ENCODE measurements at regions not wholly inside any gene's neighbourhood (a gene's known extent, or its start where the extent isn't known, plus 50 kb on each side); places are given as distances from the start of the nearest gene placed in this dataset.

DNA sequence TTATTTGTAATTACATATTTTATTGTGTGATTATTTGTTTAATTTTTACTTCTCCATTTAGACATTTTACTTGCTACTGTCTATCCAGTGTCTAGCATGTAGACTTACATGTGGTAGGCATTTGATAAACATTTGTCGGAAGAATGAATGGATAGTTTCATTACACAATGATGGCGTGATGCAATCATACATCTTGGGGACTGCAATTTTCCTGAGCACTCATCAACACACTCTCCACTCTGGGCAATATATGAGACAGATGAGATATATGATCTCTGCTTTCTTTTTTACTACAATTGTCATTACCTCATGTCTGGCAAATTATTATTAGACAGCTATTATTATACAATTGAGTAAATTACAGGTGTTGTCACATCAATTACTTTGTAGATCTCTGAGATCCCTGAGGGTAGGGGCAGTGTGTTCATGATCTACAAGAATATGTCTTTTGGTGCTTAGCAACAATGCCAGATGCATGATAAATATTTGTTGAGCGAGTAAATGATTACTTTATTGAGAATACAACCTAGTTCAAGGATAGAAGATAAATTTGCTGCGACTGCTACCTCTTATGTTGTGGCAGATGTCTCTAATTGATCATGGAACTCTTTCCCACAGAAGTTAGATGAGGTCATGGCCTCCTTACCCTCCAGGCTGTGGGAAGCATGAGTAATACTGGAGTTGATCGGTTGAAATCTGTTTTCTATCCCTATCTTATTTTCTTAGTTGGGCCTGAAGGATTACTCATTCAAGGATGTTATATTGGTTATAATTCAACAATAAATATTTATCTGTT, 416.0 kb downstream of the LRIG3 start (continued):
- TF ChIP-seq, protein P1, sequence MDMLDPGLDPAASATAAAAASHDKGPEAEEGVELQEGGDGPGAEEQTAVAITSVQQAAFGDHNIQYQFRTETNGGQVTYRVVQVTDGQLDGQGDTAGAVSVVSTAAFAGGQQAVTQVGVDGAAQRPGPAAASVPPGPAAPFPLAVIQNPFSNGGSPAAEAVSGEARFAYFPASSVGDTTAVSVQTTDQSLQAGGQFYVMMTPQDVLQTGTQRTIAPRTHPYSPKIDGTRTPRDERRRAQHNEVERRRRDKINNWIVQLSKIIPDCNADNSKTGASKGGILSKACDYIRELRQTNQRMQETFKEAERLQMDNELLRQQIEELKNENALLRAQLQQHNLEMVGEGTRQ (IDR thresholded peaks at IDR 0.05; ENCODE audit: borderline replicate concordance, low read depth, low read length): no peak
- TF ChIP-seq EZH2phosphoT487 (IDR thresholded peaks at IDR 0.05; ENCODE audit: borderline replicate concordance, low read depth) (no peak), FOSL2 (IDR thresholded peaks at IDR 0.05; ENCODE audit: borderline replicate concordance, low read depth) (peak; percentile 81; the same call in 1 of the 2 replicates), SIN3A (IDR thresholded peaks at IDR 0.05; ENCODE audit: borderline replicate concordance, low read depth, low read length) (no peak), GABPA (IDR thresholded peaks at IDR 0.05; ENCODE audit: low read depth) (no peak), NRF1 (IDR thresholded peaks at IDR 0.05; ENCODE audit: low read depth, low read length) (no peak)
- TF ChIP-seq, protein P2, sequence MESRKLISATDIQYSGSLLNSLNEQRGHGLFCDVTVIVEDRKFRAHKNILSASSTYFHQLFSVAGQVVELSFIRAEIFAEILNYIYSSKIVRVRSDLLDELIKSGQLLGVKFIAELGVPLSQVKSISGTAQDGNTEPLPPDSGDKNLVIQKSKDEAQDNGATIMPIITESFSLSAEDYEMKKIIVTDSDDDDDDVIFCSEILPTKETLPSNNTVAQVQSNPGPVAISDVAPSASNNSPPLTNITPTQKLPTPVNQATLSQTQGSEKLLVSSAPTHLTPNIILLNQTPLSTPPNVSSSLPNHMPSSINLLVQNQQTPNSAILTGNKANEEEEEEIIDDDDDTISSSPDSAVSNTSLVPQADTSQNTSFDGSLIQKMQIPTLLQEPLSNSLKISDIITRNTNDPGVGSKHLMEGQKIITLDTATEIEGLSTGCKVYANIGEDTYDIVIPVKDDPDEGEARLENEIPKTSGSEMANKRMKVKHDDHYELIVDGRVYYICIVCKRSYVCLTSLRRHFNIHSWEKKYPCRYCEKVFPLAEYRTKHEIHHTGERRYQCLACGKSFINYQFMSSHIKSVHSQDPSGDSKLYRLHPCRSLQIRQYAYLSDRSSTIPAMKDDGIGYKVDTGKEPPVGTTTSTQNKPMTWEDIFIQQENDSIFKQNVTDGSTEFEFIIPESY (IDR thresholded peaks at IDR 0.05; ENCODE audit: borderline replicate concordance, low read depth): no peak

DNA sequence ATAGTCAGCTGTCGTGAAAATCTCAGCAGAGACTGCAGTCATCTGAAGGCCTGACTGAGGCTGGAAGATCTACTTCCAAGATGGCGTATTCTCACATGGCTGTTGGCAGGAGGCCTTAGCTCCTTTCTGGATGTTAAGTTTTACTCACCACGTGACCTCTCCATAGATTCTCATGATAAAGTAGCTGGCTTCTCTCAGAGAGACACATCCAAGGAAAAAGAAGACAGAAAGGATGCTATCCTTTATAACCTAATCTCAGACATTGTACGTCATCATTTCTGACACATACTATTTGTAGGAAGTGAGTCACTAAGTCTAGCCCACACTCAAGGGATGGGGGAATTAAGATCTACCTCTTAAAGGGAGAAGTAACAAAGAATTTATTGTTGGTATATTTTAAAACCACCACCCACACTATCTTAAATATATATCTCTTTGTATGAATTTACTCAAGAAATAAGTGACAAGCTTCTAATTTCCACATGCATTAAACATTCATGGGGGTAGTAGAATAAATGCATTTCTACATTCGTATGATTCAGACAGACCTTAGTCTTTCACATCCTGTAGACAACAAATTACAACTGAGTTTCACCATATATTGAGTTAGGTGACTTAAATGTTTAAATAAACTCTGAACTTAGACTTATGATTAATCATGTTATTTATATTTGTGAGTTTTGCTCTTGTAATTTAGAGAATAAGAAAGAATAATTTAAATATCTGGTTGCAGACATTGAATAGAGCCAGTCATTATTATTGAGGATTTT, 411.0 kb downstream of the LRIG3 start:
- Histone ChIP-seq H2AFZ (ENCODE audit: low read depth) (no peak overlapping the region), H3K9me3 (no peaks in the 10 kb centered on the region; the same call in 1 of the 2 replicates), H3K27me3 (ENCODE audit: insufficient read depth) (no peaks in the 10 kb centered on the region), H3K9me2 (no peaks in the 10 kb centered on the region), H3K9ac (no peak overlapping the region), H3K4me2 (no peak overlapping the region), H3K27ac (ENCODE audit: low read depth in 2 of 2, low read length in 1 of 2) (peak overlapping the region in 1 of 2 experiments; percentile 80; a peak in 2 of 4 replicates), H3K36me3 (replicated peaks in 1 of 2; ENCODE audit: control insufficient read depth in 1 of 2, insufficient read depth in 2 of 2, low read length in 1 of 2) (no peaks in the 10 kb centered on the region), H3K79me2 (ENCODE audit: insufficient read depth) (no peaks in the 10 kb centered on the region), H3K4me3 (ENCODE audit: low read depth in 2 of 2, low read length in 1 of 2) (no peak overlapping the region), H3K4me1 (ENCODE audit: control insufficient read depth in 1 of 2, insufficient read depth in 2 of 2, low read depth in 1 of 2, low read length in 1 of 2) (0 out of 4 replicates have a peak, but pooled peaks cover 0 to 4% of the 10 kb centered on the region in 2 experiments), H3F3A (replicated peaks; ENCODE audit: insufficient read depth) (peaks cover 17% of the 10 kb centered on the region), H4K20me1 (ENCODE audit: insufficient read depth) (no peaks in the 10 kb centered on the region)
- ChIA-PET POLR2A (no interaction called here), CTCF (interaction anchor here (1.8 kb wide), 1 partner anchor 9 kb away, joined by 6 read pairs; no protein-coding TSS in a partner anchor)
- no peak for DNase-seq
- 20% methylated on average over 5 of the region's 5 CpGs for WGBS (ENCODE audit: low lambda C conversion rate)
- TF ChIP-seq, protein P3, sequence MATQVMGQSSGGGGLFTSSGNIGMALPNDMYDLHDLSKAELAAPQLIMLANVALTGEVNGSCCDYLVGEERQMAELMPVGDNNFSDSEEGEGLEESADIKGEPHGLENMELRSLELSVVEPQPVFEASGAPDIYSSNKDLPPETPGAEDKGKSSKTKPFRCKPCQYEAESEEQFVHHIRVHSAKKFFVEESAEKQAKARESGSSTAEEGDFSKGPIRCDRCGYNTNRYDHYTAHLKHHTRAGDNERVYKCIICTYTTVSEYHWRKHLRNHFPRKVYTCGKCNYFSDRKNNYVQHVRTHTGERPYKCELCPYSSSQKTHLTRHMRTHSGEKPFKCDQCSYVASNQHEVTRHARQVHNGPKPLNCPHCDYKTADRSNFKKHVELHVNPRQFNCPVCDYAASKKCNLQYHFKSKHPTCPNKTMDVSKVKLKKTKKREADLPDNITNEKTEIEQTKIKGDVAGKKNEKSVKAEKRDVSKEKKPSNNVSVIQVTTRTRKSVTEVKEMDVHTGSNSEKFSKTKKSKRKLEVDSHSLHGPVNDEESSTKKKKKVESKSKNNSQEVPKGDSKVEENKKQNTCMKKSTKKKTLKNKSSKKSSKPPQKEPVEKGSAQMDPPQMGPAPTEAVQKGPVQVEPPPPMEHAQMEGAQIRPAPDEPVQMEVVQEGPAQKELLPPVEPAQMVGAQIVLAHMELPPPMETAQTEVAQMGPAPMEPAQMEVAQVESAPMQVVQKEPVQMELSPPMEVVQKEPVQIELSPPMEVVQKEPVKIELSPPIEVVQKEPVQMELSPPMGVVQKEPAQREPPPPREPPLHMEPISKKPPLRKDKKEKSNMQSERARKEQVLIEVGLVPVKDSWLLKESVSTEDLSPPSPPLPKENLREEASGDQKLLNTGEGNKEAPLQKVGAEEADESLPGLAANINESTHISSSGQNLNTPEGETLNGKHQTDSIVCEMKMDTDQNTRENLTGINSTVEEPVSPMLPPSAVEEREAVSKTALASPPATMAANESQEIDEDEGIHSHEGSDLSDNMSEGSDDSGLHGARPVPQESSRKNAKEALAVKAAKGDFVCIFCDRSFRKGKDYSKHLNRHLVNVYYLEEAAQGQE (IDR thresholded peaks at IDR 0.05; ENCODE audit: low read depth, low read length): no peak
- TF ChIP-seq SMC3 (IDR thresholded peaks at IDR 0.05; ENCODE audit: low read depth, low read length) (no peak), RFX5 (IDR thresholded peaks at IDR 0.05; ENCODE audit: low read length) (no peak), JUND (IDR thresholded peaks at IDR 0.05) (peak; percentile 67), MXI1 (IDR thresholded peaks at IDR 0.05; ENCODE audit: low read depth, low read length) (no peak), FOXJ3 (CRISPR knock-in tag; IDR thresholded peaks at IDR 0.05) (no peak), MEF2A (IDR thresholded peaks at IDR 0.05; ENCODE audit: borderline replicate concordance, low read depth) (no peak), TCF12 (IDR thresholded peaks at IDR 0.05) (peak; percentile 32; the same call in 1 of the 2 replicates), POLR2AphosphoS5 (IDR thresholded peaks at IDR 0.05; ENCODE audit: low read depth, low read length) (no peak), CHD2 (IDR thresholded peaks at IDR 0.05; ENCODE audit: low read length, partially characterized antibody) (no peak), GATA2 (CRISPR knock-in tag; IDR thresholded peaks at IDR 0.05) (no peak), RAD21 (IDR thresholded peaks at IDR 0.05; ENCODE audit: low read length) (no peak), NFIC (IDR thresholded peaks at IDR 0.05; ENCODE audit: borderline replicate concordance) (0 out of 2 replicates have a peak, but pooled peaks have one; percentile 11), FOSL2 (IDR thresholded peaks at IDR 0.05; ENCODE audit: borderline replicate concordance, low read depth) (peak; percentile 42; the same call in 1 of the 2 replicates)
- TF ChIP-seq, protein P1 (IDR thresholded peaks at IDR 0.05; ENCODE audit: borderline replicate concordance, low read depth, low read length): no peak
- TF ChIP-seq, protein P4, sequence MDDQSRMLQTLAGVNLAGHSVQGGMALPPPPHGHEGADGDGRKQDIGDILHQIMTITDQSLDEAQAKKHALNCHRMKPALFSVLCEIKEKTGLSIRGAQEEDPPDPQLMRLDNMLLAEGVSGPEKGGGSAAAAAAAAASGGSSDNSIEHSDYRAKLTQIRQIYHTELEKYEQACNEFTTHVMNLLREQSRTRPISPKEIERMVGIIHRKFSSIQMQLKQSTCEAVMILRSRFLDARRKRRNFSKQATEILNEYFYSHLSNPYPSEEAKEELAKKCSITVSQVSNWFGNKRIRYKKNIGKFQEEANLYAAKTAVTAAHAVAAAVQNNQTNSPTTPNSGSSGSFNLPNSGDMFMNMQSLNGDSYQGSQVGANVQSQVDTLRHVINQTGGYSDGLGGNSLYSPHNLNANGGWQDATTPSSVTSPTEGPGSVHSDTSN (IDR thresholded peaks at IDR 0.05): peak; percentile 63
